ENCODE measurements at regions not wholly inside any gene's neighbourhood (a gene's known extent, or its start where the extent isn't known, plus 50 kb on each side); places are given as distances from the start of the nearest gene placed in this dataset.
"Not testable (repeated sequence)": the region's sequence is repeated elsewhere in the genome, so short reads cannot be mapped to it uniquely, and the experiment has no call there.

GRCh38 chr6:14297118-14297517, 179.5 kb downstream of the CD83 start:
- H3K27ac ChIP-seq (ENCODE audit: control insufficient read depth, insufficient read depth); POLR2A ChIA-PET; BruUV-seq (replicated peaks); FAIRE-seq; H3K4me1 ChIP-seq (ENCODE audit: control insufficient read depth, insufficient read depth, low read length); H4K20me1 ChIP-seq (ENCODE audit: control insufficient read depth, insufficient read depth); intact Hi-C loops (cut with micrococcal nuclease; ENCODE audit: unreplicated experiment); H3K79me2 ChIP-seq (ENCODE audit: control insufficient read depth, insufficient read depth, low read length); H3K27me3 ChIP-seq (replicated peaks in 1 of 2; ENCODE audit: control insufficient read depth in 2 of 2, insufficient read depth in 2 of 2, low read length in 1 of 2); H3K9ac ChIP-seq (ENCODE audit: control insufficient read depth, insufficient read depth, low read length); H3K4me3 ChIP-seq; H3K36me3 ChIP-seq (ENCODE audit: control insufficient read depth in 2 of 2, insufficient read depth in 2 of 2, low read length in 1 of 2); H3K9me3 ChIP-seq (replicated peaks; ENCODE audit: control insufficient read depth, insufficient read depth, low read length); RAD21 ChIA-PET (ENCODE audit: unreplicated experiment); CTCF ChIA-PET; H2AFZ ChIP-seq (ENCODE audit: control insufficient read depth, low read depth, low read length); SMC1A ChIA-PET (ENCODE audit: uncharacterized antibody, unreplicated experiment); H3K4me2 ChIP-seq (ENCODE audit: control insufficient read depth, insufficient read depth); ATAC-seq; DNase-seq (ENCODE audit: low read depth, low spot score); in situ Hi-C loops (cut with MboI): not testable (repeated sequence)
- 80% methylated on average over 7 of the region's 7 CpGs for WGBS (ENCODE audit: insufficient coverage, insufficient replicate concordance, low lambda C conversion rate, missing lambda C conversion rate)

GRCh38 chr6:14300189-14300588, 182.6 kb downstream of the CD83 start:
- H3K4me1 ChIP-seq (ENCODE audit: control insufficient read depth, insufficient read depth, low read length); CTCF ChIA-PET; ATAC-seq; SMC1A ChIA-PET (ENCODE audit: uncharacterized antibody, unreplicated experiment); intact Hi-C loops (cut with micrococcal nuclease; ENCODE audit: unreplicated experiment); BruUV-seq (replicated peaks); H3K4me3 ChIP-seq; FAIRE-seq; POLR2A ChIA-PET; H3K9me3 ChIP-seq (replicated peaks; ENCODE audit: control insufficient read depth, insufficient read depth, low read length); H3K79me2 ChIP-seq (ENCODE audit: control insufficient read depth, insufficient read depth, low read length); RAD21 ChIA-PET (ENCODE audit: unreplicated experiment); H3K27me3 ChIP-seq (replicated peaks in 1 of 2; ENCODE audit: control insufficient read depth in 2 of 2, insufficient read depth in 2 of 2, low read length in 1 of 2); DNase-seq (ENCODE audit: low read depth, low spot score); in situ Hi-C loops (cut with MboI); H3K36me3 ChIP-seq (ENCODE audit: control insufficient read depth in 2 of 2, insufficient read depth in 2 of 2, low read length in 1 of 2); H3K27ac ChIP-seq (ENCODE audit: control insufficient read depth, insufficient read depth); H3K9ac ChIP-seq (ENCODE audit: control insufficient read depth, insufficient read depth, low read length); H3K4me2 ChIP-seq (ENCODE audit: control insufficient read depth, insufficient read depth); H4K20me1 ChIP-seq (ENCODE audit: control insufficient read depth, insufficient read depth); H2AFZ ChIP-seq (ENCODE audit: control insufficient read depth, low read depth, low read length): not testable (repeated sequence)
- 70% methylated on average over 16 of the region's 16 CpGs for WGBS (ENCODE audit: insufficient coverage, insufficient replicate concordance, low lambda C conversion rate, missing lambda C conversion rate)

- H3K79me2 ChIP-seq (ENCODE audit: control insufficient read depth, insufficient read depth, low read length); H3K9me3 ChIP-seq (replicated peaks; ENCODE audit: control insufficient read depth, insufficient read depth, low read length); H3K27me3 ChIP-seq (replicated peaks in 1 of 2; ENCODE audit: control insufficient read depth in 2 of 2, insufficient read depth in 2 of 2, low read length in 1 of 2); H3K4me1 ChIP-seq (ENCODE audit: control insufficient read depth, insufficient read depth, low read length); POLR2A ChIA-PET; in situ Hi-C loops (cut with MboI); H3K27ac ChIP-seq (ENCODE audit: control insufficient read depth, insufficient read depth); H2AFZ ChIP-seq (ENCODE audit: control insufficient read depth, low read depth, low read length); RAD21 ChIA-PET (ENCODE audit: unreplicated experiment); H3K4me3 ChIP-seq; H3K36me3 ChIP-seq (ENCODE audit: control insufficient read depth in 2 of 2, insufficient read depth in 2 of 2, low read length in 1 of 2); DNase-seq (ENCODE audit: low read depth, low spot score); H4K20me1 ChIP-seq (ENCODE audit: control insufficient read depth, insufficient read depth); CTCF ChIA-PET; ATAC-seq; FAIRE-seq; H3K4me2 ChIP-seq (ENCODE audit: control insufficient read depth, insufficient read depth); SMC1A ChIA-PET (ENCODE audit: uncharacterized antibody, unreplicated experiment); H3K9ac ChIP-seq (ENCODE audit: control insufficient read depth, insufficient read depth, low read length); BruUV-seq (replicated peaks); intact Hi-C loops (cut with micrococcal nuclease; ENCODE audit: unreplicated experiment): not testable (repeated sequence)
- 55% methylated on average over 4 of the region's 9 CpGs for WGBS (ENCODE audit: insufficient coverage, insufficient replicate concordance, low lambda C conversion rate, missing lambda C conversion rate)
These were observed 183.1 kb downstream of the CD83 start for GRCh38 chr6:14300721-14301120.

- H2AFZ ChIP-seq (ENCODE audit: control insufficient read depth, low read depth, low read length); H3K79me2 ChIP-seq (ENCODE audit: control insufficient read depth, insufficient read depth, low read length); FAIRE-seq; POLR2A ChIA-PET; H3K27ac ChIP-seq (ENCODE audit: control insufficient read depth, insufficient read depth); ATAC-seq; RAD21 ChIA-PET (ENCODE audit: unreplicated experiment); H3K9me3 ChIP-seq (replicated peaks; ENCODE audit: control insufficient read depth, insufficient read depth, low read length); DNase-seq (ENCODE audit: low read depth, low spot score); in situ Hi-C loops (cut with MboI); H3K9ac ChIP-seq (ENCODE audit: control insufficient read depth, insufficient read depth, low read length); intact Hi-C loops (cut with micrococcal nuclease; ENCODE audit: unreplicated experiment); SMC1A ChIA-PET (ENCODE audit: uncharacterized antibody, unreplicated experiment); H3K4me2 ChIP-seq (ENCODE audit: control insufficient read depth, insufficient read depth); CTCF ChIA-PET; H3K4me1 ChIP-seq (ENCODE audit: control insufficient read depth, insufficient read depth, low read length); H3K36me3 ChIP-seq (ENCODE audit: control insufficient read depth in 2 of 2, insufficient read depth in 2 of 2, low read length in 1 of 2); H4K20me1 ChIP-seq (ENCODE audit: control insufficient read depth, insufficient read depth); H3K27me3 ChIP-seq (replicated peaks in 1 of 2; ENCODE audit: control insufficient read depth in 2 of 2, insufficient read depth in 2 of 2, low read length in 1 of 2); BruUV-seq (replicated peaks); H3K4me3 ChIP-seq: not testable (repeated sequence)
- 15% methylated on average over 8 of the region's 9 CpGs for WGBS (ENCODE audit: insufficient coverage, insufficient replicate concordance, low lambda C conversion rate, missing lambda C conversion rate)
These were observed 183.9 kb downstream of the CD83 start for GRCh38 chr6:14301477-14301876.

All from GM12878 (cell line).